A549 (cell line): ENCODE measurements at regions not wholly inside any gene's neighbourhood (a gene's known extent, or its start where the extent isn't known, plus 50 kb on each side); places are given as distances from the start of the nearest gene placed in this dataset.

Experiments
- ATAC-seq, 2 experiments: fragments of 200-7000 bp in 1 of 2; fragments of >200 bp in 1 of 2; cut with Nextera tagmentation in 1 of 2; cut with Tn5 transposase in 1 of 2; 3 replicates each; pipeline versions ENCODE4 v1.8.0 to v1.9.1; 2018 to 2020; ENCODE audit warnings: mild to moderate bottlenecking in 1 of 2, moderate library complexity in 1 of 2
- CTCF ChIA-PET: fragments of 300-600 bp; sonication (Branson Sonifier 250); formaldehyde crosslinking; extraction: SDS; loops from one replicate; lab custom pipeline; 2021; ENCODE audit warnings: antibody characterized with exemption, inconsistent platforms; lab: Yijun Ruan, JAX
- POLR2A ChIA-PET: fragments of 350-600 bp; formaldehyde crosslinking; extraction: SDS; loops from one replicate; lab custom pipeline; 2021; ENCODE audit warnings: antibody characterized with exemption, inconsistent platforms; lab: Yijun Ruan, JAX
- DNase-seq, 2 experiments: peaks; one replicate each; pipeline versions ENCODE4 v3.0.0 to v3.0.0-alpha.2; 2011 to 2016; ENCODE audit warnings: low read depth in 1 of 2, low spot score in 1 of 2
- FAIRE-seq: peaks from 2 replicates; lab custom pipeline; 2011; peaks lifted over from hg19 to GRCh38; lab: Jason Lieb, UNC
- H3K27ac ChIP-seq, 2 experiments: fragments of >200 bp; sonication (Bioruptor Twin); formaldehyde crosslinking; 3 replicates each; pipeline ENCODE4 v1.5.1; 2016 to 2017
- H3K4me1 ChIP-seq: fragments of >200 bp; sonication (Bioruptor Twin); formaldehyde crosslinking; 3 replicates; pipeline ENCODE4 v1.6.1; 2016
- H3K4me2 ChIP-seq: fragments of >200 bp; sonication (Bioruptor Twin); formaldehyde crosslinking; 3 replicates; pipeline ENCODE4 v1.6.1; 2016
- H3K4me3 ChIP-seq: fragments of >200 bp; sonication (Bioruptor Twin); formaldehyde crosslinking; 3 replicates; pipeline ENCODE4 v1.5.1; 2016
- H3K9me3 ChIP-seq: fragments of >200 bp; sonication (Bioruptor Twin); formaldehyde crosslinking; 3 replicates; pipeline ENCODE4 v1.6.1; 2016
- CBX8 ChIP-seq: fragments of 200-600 bp; sonication (generic); IDR thresholded peaks from 2 replicates; pipeline ENCODE4 v1.6.1; 2016
- CHD4 ChIP-seq: fragments of 200-600 bp; sonication (generic); IDR thresholded peaks from 2 replicates; pipeline ENCODE4 v1.6.1; 2016; ENCODE audit warnings: antibody characterized with exemption, mild to moderate bottlenecking, borderline replicate concordance
- E2F6 ChIP-seq: IDR thresholded peaks from 2 replicates; pipeline ENCODE4 v1.6.1; 2012; ENCODE audit warnings: low read depth, borderline replicate concordance
- EP300 ChIP-seq, 2 experiments: fragments of >200 bp; sonication (Bioruptor Twin); formaldehyde crosslinking; IDR thresholded peaks; 2 replicates in 1 of 2; 3 replicates in 1 of 2; pipeline ENCODE4 v1.6.1; 2016 to 2017
- FOXS1 ChIP-seq: fragments of 250-450 bp; sonication (Bioruptor Pico); IDR thresholded peaks from 2 replicates; pipeline ENCODE4 v1.5.0; 2020; ENCODE audit warnings: mild to moderate bottlenecking, moderate library complexity
- GATA3 ChIP-seq: IDR thresholded peaks from 2 replicates; pipeline ENCODE4 v1.6.1; 2012; ENCODE audit warnings: borderline replicate concordance
- HEYL ChIP-seq: fragments of 250-450 bp; sonication (Bioruptor Pico); IDR thresholded peaks from 2 replicates; pipeline ENCODE4 v1.8.0; 2021; ENCODE audit warnings: mild to moderate bottlenecking, moderate library complexity
- HMGXB4 ChIP-seq: fragments of 250-450 bp; sonication (Bioruptor Pico); IDR thresholded peaks from 2 replicates; pipeline ENCODE4 v1.5.0; 2021; ENCODE audit warnings: mild to moderate bottlenecking, moderate library complexity, borderline replicate concordance
- HOXB5 ChIP-seq: fragments of 250-450 bp; sonication (Bioruptor Pico); IDR thresholded peaks from 2 replicates; pipeline ENCODE4 v1.5.0; 2020; ENCODE audit warnings: mild to moderate bottlenecking, moderate library complexity
- JUNB ChIP-seq: fragments of >200 bp; sonication (Bioruptor Twin); formaldehyde crosslinking; IDR thresholded peaks from 2 replicates; pipeline ENCODE4 v1.6.1; 2016
- KDM5A ChIP-seq: fragments of 200-600 bp; sonication (generic); IDR thresholded peaks from 2 replicates; pipeline ENCODE4 v1.6.1; 2016; ENCODE audit warnings: antibody characterized with exemption, mild to moderate bottlenecking
- MAX ChIP-seq: IDR thresholded peaks from 2 replicates; pipeline ENCODE4 v1.6.1; 2012
- MAZ ChIP-seq: fragments of 150-350 bp; IDR thresholded peaks from 2 replicates; pipeline ENCODE4 v1.6.1; 2014; ENCODE audit warnings: antibody characterized with exemption, low read depth, low read length, borderline replicate concordance
- MYC ChIP-seq: IDR thresholded peaks from 2 replicates; pipeline ENCODE4 v1.6.1; 2012; ENCODE audit warnings: mild to moderate bottlenecking, inconsistent platforms, low read length, improper control_type of control experiment, borderline replicate concordance
- NPAS2 ChIP-seq: fragments of 250-450 bp; sonication (Bioruptor Pico); IDR thresholded peaks from 2 replicates; pipeline ENCODE4 v1.8.0; 2022; ENCODE audit warnings: mild to moderate bottlenecking, moderate library complexity, borderline replicate concordance
- PHF8 ChIP-seq: fragments of 200-600 bp; sonication (generic); IDR thresholded peaks from 2 replicates; pipeline ENCODE4 v1.6.1; 2016; ENCODE audit warnings: low read depth, mild to moderate bottlenecking, antibody characterized with exemption, moderate library complexity, borderline replicate concordance
- TP53 ChIP-seq: fragments of 250-450 bp; sonication (Bioruptor Pico); IDR thresholded peaks from 2 replicates; pipeline ENCODE4 v1.5.0; 2021; ENCODE audit warnings: mild to moderate bottlenecking, moderate library complexity
- ZC3H11A ChIP-seq: fragments of 450-650 bp; IDR thresholded peaks from 2 replicates; pipeline ENCODE4 v1.6.1; 2014; ENCODE audit warnings: antibody characterized with exemption, mild to moderate bottlenecking
- ZFP36 ChIP-seq: fragments of 450-650 bp; IDR thresholded peaks from 2 replicates; pipeline ENCODE4 v1.6.1; 2014; ENCODE audit warnings: borderline replicate concordance; ENCODE audit not compliant: partially characterized antibody
- ZNF302 ChIP-seq: fragments of 250-450 bp; sonication (Bioruptor Pico); IDR thresholded peaks from 2 replicates; pipeline ENCODE4 v1.9.0; 2021; ENCODE audit warnings: inconsistent platforms, mild to moderate bottlenecking, moderate library complexity
- ZSCAN20 ChIP-seq: fragments of 250-450 bp; sonication (Bioruptor Pico); IDR thresholded peaks from 2 replicates; pipeline ENCODE4 v1.8.0; 2022; ENCODE audit warnings: mild to moderate bottlenecking, moderate library complexity
- WGBS: methylation state at CpG from one replicate; pipeline ENCODE4 v1.1.6; 2017; ENCODE audit errors: missing lambda C conversion rate; 5-methylcytosine and 5-hydroxymethylcytosine counted together

- TF ChIP-seq KDM5A (no peak), TP53 (no peak), ZFP36 (no peak), ZC3H11A (no peak)
These were observed 204.3 kb upstream of the ZC3H15 start (continued) for GRCh38 chr2:186281726-186282125.

- FAIRE-seq (no peak), DNase-seq (no peak), ATAC-seq (no peak)
- no peak overlapping the region for H3K4me3 ChIP-seq
- POLR2A ChIA-PET = no interaction called here
- H3K9me3 ChIP-seq = no peaks in the 10 kb centered on the region
- WGBS = 37% methylated on average over 3 of the region's 3 CpGs
- CTCF ChIA-PET = interaction anchor here (0.6 kb wide), 1 partner anchor 442 kb away, joined by 3 read pairs; no protein-coding TSS in a partner anchor
- no peaks in the 10 kb centered on the region for H3K4me1 ChIP-seq
- no peak overlapping the region for H3K27ac ChIP-seq
- no peak for TF ChIP-seq MYC
- no peak for TF ChIP-seq PHF8
- H3K4me2 ChIP-seq = no peak overlapping the region
These were observed 191.7 kb upstream of the ZC3H15 start for GRCh38 chr2:186294248-186294888.

- 3% methylated on average over 1 of the region's 1 CpG for WGBS
- Histone ChIP-seq H3K4me3 (no peak overlapping the region), H3K4me2 (no peak overlapping the region), H3K4me1 (no peaks in the 10 kb centered on the region), H3K9me3 (no peaks in the 10 kb centered on the region), H3K27ac (no peak overlapping the region)
- FAIRE-seq (no peak), DNase-seq (no peak), ATAC-seq (no peak)
- ChIA-PET CTCF (no interaction called here), POLR2A (no interaction called here)
- TF ChIP-seq E2F6 (no peak), FOXS1 (no peak), HEYL (CRISPR knock-in tag) (no peak), MAZ (no peak), PHF8 (no peak)
These were observed 186.4 kb upstream of the ZC3H15 start for GRCh38 chr2:186299610-186300009.

GRCh38 chr2:186302263-186302662 is 183.8 kb upstream of the ZC3H15 start:
- H3K4me3 ChIP-seq = no peak overlapping the region
- DNase-seq (no peak), FAIRE-seq (no peak), ATAC-seq (no peak)
- ChIA-PET POLR2A (no interaction called here), CTCF (no interaction called here)
- no peak overlapping the region for H3K27ac ChIP-seq
- 82% methylated on average over 7 of the region's 7 CpGs for WGBS
- no peaks in the 10 kb centered on the region for H3K4me1 ChIP-seq
- H3K4me2 ChIP-seq = no peak overlapping the region
- TF ChIP-seq HOXB5 (CRISPR knock-in tag) (no peak), ZNF302 (no peak), GATA3 (no peak), CBX8 (no peak), MAX (no peak), PHF8 (no peak), CHD4 (no peak), MAZ (no peak), NPAS2 (CRISPR knock-in tag) (no peak), HEYL (CRISPR knock-in tag) (no peak), JUNB (no peak), ZSCAN20 (CRISPR knock-in tag) (no peak), EP300 (IDR thresholded peaks at IDR 0.05) (no peak), HMGXB4 (CRISPR knock-in tag) (no peak)
- no peaks in the 10 kb centered on the region for H3K9me3 ChIP-seq
